GM21528 (cell line): ENCODE measurements at regions not wholly inside any gene's neighbourhood (a gene's known extent, or its start where the extent isn't known, plus 50 kb on each side); places are given as distances from the start of the nearest gene placed in this dataset.

Experiments used
- ATAC-seq: cut with Tn5 transposase; IDR thresholded peaks from one replicate; pipeline ENCODE4 v1.9.1; 2021; ENCODE audit warnings: mild to moderate bottlenecking, moderate library complexity; ENCODE audit not compliant: unreplicated experiment, low FRiP score

DNA sequence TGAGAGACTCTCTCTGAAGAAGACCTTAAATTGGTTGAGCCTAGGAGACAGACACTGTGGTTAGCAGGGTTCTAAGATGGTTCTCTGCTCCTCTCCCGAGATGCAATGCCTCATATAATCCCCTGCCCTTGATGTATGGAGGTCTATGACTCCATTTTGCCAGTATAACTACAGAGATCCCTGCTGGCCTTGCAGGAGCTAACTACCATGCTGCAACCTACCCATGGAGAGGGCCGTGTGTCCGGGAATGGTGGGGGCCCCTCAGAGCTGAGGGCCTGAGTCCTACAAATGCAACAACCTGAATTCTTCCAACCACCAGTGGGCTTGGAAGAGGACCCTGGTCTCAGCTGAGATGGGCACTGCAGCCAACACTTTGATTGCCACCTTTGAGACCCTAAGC is 388.0 kb downstream of the SETD4 start:
- ATAC-seq, result no peak

DNA sequence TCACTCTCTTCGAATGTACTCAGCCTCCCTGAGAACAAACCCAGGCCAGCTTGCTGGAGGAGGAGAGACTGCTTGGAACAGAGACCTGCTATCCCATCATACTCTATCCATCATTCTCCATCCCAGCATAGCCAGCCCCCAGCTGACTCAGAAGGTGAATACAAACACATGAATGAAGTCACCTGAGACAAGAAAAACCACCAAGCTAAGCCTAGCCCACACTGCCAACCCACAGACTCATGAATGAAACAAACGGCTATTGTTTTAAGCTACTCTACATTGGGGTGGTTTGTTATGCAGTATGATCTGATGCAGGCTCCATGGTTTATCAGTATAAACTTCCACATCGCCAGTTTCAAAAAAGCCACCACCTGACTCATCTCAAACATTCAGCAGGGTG is 395.6 kb downstream of the SETD4 start:
- ATAC-seq, result no peak

DNA sequence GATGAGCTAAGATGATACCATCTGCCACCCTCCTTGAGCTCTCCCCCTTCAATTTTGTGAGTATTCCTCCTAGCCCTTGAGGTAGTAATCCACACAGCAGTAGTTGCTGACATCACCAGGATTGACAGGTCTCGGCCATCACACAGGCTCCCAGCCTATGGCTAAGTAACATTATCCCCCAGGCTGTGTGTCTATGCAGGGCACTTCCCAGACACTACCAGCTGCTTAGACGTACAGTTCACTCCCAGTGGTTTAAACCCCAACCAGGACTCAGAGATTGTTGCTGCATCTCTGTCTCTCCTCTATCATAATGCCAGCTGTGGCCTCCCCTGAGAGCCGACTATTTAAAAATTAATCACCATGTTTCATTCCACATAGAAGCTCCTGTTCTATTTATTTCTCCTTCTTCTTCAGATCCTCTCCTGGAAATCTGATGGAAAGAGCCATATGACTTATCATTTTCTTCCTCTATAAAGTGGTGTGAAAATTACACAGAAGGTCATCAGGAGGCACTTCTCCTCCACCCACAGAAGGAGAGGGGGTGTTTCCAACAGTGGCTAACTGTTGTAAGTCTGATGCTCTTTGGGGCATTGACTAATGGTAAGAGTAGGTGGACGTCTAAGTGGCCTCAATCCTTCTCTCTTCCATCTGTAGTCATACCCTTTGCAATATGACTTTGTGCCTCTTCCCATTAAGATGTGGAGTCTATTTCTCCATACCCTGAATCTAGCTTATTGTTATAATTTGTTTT is 396.3 kb downstream of the SETD4 start:
- no peak for ATAC-seq

DNA sequence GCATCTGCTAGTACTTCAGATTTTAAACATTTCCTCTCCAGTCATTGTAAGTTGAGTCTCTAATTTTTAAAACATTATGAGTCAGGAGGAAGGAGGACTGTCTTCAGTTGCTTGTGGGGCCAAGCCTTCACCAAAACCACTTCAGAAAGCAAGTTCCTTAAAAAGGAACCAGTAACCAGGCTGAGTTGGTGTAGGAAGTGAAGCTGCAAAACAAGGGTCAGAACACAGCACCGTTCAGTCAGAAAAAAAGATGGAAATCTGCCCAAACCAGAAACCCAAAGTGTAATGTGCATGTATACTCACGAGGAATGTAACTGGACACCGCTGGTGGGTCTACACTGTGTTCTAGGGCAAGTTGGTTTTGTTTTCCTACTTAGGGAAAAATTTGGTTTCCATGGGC is 402.1 kb downstream of the SETD4 start:
- no peak for ATAC-seq

DNA sequence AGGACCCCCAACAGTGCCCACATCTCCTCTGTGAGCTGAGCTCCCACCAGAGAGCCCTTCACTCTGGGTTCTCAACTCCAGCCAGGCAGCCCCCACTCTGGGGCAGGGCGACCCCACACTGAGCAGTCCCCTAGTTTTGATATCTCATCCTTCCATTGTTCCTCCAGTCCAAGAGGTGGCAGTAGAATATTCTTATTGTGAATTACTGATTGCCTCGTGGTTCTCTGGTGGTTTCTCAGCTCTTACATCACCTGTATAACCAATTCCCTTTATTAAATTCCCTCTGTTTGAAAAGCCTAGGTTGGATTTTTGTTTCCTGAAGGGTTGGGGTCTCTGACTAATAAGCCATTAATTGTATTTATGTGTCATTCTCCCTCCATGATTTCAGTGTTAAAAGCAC is 407.5 kb downstream of the SETD4 start:
- ATAC-seq, result no peak

DNA sequence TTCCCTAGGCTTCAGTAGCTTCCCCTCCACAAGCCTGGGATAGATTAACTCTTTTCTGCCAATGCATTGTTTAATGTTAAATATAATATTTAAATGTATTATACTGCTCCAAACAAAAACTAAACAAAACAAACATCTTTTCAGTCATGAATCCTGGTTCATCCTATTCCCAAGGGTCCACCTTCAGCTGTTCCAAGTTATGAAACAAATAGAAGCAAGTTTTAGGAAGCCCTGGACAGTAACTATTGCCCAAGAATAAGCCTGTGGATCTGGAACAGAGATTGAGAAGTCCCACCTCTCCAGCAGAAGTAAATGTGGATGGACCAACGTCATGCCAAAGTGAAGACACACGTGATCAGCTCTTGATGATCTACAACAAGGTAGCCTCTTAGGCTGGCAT is 408.1 kb downstream of the SETD4 start:
- ATAC-seq, result no peak

DNA sequence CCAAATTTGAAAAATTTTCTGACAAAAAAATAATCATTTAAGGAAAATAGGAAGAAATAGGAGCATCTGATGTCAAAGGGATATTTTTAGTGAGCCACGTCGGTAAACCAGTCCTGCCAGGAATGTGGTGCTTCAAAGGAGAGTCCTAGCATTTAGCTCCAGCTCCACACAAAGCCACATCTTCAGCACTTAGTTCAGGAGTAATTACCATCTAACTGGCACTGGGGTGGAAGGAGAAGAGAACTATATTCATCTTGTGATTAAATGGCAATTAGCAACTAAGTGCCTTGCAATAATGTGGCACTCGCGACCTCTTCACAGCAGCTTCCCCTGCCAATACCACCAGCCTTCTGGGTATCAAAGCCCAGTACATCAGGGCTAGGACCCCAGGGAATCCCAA is 409.1 kb downstream of the SETD4 start:
- ATAC-seq, result no peak

DNA sequence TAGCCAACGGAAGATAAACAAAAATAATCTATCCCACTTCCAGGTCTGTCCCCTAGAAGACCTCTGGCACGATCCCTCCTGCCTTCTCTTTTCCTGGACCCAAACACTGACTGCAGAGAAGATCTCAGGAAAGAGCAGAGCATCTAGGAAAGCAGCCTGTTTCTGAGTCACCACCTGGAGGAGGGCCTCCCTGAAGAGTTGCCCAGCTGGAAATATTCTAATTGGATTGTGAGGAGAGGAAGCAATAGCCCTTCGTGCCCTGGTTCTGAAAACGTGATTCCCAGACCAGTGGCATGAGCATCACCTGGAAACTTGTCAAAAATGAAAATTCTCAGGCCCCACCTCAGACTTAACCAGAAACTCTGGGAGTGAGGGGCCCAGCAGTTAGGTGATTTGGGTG is 411.1 kb downstream of the SETD4 start:
- no peak for ATAC-seq

DNA sequence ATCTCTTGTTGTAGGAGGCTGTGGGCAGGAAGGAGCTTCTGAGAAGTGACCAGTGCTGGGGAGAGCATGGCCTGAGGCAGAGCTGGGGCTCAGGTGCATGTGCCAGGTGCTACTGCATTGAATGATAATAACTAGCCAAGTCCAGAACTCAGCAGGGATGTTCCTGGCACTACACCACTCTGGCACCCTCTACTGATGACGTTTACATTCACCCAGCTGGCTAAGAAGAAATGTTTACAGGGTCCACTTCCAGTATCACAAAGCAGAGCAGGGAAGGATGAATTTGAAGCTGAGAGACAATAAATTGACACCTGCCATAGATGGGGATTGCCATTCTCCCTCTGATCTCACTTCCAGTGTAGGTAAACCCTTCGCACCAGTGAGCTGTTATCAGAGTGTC is 411.8 kb downstream of the SETD4 start:
- no peak for ATAC-seq

DNA sequence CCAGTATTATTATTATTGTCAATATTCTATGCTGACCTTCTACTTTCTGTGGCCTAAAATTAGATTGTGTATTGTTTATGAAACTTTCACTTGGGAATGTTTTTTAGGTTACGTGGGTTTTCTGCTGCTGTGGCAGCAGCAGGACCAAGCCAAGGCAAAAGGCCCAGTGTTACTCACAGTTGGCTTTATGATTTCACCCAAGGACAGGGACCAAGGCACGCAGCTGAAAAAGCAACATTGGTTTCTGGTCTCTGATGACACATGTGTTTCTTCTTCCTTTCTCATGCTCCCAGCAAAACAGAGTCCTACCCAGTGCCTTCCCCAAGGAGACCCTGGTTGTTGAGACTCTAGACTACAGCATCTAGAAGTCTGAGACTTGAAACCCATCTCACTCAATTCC is 413.7 kb downstream of the SETD4 start:
- ATAC-seq, result no peak

DNA sequence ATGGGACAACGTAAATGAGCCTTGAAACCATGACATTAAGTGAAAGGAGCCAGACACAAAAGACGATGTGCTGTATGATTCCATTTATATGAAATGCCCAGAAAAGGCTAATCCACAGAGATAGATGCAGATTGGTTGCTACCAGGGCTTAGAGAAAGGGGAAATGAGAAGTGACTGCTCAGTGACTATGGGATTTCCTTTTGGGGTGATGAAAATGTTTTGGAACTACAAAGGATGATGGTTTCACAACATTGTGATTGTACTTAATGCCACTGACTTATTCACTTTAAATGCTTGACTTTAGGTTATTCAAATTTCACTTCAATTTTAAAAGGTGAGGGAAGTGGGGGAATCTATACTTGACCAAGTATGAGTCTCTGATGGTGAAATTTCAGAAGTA is 414.3 kb downstream of the SETD4 start:
- ATAC-seq, result no peak

DNA sequence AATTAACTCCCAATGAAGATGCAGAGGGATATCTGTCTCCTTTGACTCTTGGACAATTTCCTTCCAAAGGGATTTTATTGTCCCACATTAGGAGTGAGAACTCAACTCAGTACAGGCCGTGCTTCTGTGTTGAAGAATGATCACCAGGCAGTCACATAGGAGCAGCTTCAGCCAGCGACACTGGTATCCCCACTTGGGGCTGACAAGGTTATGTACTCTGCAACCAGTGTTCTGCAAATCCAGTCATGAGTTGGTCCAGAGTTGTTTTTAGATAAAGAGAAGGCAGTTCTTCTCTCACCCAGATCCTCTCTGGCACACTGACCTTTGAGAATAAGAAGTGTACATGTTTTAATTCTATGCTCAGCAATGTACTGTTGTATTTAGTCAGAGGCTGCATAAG is 415.8 kb downstream of the SETD4 start:
- ATAC-seq, result no peak

DNA sequence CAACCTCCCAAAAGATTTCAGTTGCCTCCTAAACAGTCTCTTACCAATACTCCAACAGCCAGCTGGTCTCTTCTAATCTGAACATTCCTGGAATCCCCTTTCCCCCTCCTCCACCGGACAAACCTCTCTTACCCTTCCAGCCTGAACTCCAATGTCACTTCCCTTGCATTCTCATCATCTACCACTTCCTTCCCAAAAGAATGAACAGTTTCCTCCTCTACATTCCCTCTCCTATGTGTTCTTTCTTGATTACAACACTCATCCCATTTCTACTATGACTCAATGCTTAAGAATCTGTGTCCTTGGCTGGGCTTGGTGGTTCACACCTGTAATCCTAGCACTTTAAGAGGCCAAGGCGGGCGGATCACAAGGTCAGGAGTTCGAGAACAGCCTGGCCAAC is 417.1 kb downstream of the SETD4 start:
- ATAC-seq, result no peak

DNA sequence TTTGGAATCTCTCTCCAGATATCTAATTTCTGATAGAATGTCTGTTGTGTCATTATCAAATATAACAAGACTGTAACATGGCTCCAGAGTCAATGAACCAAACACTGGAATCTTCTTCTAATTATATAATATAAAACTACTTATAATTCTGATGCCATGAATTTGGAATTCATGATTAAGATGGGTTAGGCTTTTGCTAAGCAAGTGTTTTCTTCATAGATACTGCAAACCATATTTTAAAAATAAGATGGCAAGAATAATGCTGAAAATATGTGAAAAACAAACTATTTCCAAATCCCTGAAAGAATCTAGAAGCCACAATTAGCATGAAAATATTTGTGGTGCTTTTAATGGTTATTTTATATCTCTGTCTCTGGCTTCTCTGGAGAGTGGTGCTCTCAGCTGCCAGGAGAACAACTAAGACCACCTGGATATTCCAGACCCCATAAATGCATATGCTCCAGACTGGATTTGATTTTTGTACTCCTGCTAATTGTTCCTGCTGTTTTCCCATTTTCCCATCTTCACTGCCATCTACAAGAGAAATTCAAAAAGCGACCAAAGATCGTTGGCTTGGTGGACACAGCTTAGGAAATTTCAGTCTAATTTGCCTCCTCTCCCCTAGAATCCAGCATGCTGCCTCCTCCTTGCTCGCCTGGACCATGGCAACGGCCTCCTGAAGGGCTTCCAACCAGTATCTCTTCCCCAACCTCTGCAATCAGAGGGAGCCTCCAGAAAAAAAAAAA is 418.9 kb downstream of the SETD4 start:
- ATAC-seq, result no peak

DNA sequence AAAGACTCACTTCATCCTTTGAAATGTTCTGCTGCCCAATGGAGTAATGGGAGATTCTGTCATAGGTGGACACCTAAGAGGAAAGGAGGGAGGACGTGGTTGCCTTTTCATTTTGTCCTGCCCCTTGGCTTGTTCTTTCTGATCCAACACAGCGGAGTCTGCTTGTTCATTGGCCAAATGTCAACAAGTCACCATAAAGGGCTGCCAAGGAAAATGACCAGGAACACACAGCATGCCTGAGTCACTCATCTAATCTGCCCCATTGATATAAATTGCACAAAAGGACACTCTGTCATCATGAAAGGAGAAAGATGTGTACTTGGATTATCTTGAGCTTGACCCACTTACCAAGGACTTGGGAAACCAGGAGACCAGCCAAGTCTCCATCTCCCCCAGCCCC is 422.9 kb downstream of the SETD4 start:
- ATAC-seq, result no peak

DNA sequence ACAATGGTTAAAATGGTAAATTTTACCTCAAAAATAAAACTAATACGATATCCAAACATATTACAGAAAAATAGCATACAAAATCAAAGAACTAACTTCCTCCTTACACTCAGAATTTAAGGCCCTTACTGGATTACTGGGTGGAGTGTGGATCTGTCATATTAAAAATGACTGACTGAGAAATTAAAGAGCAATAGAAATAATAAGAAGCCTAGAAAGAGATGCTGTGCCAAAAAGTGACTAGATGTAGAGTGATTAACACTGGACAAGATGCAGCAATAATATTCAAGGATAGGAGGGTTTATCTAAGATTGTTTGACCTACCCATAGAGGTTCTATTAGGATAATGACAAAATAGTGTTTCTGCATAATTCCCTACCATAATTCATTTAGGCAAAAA is 424.3 kb downstream of the SETD4 start:
- ATAC-seq, result no peak

DNA sequence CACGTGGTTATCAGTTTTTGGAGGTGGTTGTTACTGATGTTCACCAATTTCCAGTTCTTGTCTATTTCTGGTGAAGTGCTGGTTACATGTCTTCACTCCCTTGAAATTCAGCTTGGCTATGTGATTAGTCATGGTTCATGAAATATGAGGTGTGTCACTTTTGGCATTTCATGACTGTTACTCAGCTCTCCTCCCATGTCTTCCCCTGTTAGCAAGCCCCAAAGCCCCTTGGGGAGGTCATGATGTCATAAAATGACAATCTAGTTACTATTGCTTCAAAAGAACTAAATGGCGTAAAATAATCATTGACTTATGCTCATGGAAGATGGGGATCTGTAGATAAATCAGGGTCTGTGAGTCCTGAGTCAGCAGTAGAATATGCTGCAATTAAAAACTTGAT is 425.1 kb downstream of the SETD4 start:
- no peak for ATAC-seq

DNA sequence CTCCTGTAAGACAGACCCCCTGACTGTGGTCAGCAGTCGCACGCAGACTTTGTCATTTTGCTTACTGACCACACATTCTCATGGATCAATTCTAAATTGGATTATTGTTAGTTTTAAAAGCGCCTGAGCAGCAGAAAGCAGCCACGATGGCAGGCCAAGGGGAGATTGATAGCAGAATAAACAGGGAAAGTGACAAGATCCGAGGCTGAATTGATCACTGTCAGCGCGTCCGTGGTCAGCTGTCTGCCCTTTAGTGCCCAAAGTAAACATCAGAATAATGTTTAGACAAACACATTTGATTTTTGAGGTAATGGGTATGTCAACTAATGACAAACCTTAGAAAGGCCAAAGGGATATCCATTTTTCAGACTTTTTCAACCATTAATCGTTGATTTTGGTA is 426.8 kb downstream of the SETD4 start:
- ATAC-seq, result no peak

DNA sequence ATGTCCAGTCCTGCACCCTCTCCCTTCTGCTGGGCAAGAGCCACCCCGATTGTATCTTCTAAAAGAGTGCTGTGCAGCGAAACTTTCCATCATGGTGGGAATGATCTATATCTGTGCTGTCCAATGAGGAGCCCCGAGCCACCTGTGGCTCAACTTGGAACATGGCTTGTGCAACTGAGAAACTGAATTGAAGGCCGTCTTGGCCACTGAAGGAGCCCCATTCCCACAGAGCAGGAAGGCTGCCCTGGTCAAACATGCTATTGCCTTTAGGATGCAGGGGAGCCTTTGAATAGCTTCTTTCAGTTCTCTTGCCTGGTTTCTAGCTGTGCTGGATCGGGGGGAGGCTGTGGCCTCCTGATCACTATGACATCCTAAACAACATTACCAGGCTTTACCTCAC is 427.6 kb downstream of the SETD4 start:
- ATAC-seq, result no peak

DNA sequence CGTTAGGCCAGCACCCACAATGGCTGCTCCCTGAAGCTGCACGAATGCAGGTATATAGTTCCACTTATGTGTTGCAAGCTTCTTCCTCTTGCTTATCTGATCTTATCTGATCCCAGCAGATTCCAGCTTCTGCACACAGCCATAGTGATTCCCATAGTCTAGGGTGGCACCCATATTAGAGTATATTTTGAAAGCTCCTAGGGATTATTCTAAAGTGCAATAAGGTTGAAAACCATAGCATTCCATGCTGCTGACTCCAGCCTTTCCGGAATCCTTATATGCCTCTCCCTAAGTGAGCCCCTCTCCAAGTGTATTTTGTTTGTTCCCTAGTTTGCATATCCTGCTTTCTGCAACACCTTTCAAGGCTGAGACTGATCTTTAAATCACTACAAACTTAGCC is 432.0 kb downstream of the SETD4 start:
- no peak for ATAC-seq

DNA sequence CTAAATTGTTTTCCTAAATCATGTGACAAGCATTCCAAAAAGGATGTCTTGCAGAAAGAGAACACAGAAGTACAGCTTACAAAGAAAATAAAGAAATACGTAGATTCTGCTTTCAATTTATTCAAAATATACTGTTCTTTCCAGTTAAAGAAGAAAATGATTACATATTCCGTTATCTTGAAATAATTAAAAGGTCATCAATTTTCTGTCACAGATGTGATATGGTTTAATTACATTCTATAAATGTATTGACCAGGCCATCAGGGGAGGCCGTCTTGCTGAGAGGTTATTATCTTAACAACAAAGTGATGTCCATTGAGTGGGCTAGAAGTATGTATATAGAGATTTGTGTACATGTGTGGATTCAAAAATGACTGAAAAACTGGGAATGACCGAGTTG is 432.9 kb downstream of the SETD4 start:
- no peak for ATAC-seq

DNA sequence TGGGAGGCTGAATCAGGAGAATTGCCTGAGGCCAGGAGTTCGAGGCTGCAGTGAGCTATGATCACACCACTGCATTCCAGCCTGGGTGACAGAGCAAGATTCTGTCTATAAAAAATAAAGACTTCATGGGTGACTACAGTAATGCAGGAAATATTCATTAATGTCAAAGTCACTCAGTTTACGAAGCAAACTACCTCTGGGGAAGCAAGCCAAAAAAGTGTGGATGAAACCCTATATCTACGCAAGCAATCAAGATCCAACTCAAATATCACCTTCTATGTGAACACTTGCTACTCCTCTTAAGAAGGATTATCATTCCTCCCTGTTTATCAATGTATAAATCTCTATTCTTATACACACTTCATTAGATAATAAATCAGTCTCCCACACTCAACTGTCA is 434.8 kb downstream of the SETD4 start:
- ATAC-seq, result no peak
